ENCODE measurements at regions not wholly inside any gene's neighbourhood (a gene's known extent, or its start where the extent isn't known, plus 50 kb on each side); places are given as distances from the start of the nearest gene placed in this dataset.

GRCh38 chr16:61579195-61579594 lies 457.0 kb downstream of the CDH8 start:
- no peak for TF ChIP-seq TAF1 (IDR thresholded peaks at IDR 0.05; ENCODE audit: borderline replicate concordance, low read depth, low read length)
- no peak for TF ChIP-seq CTCF (IDR thresholded peaks at IDR 0.05)
- TF ChIP-seq FOXM1 (IDR thresholded peaks at IDR 0.05; ENCODE audit: low read depth) = no peak
- TF ChIP-seq RFX5 (IDR thresholded peaks at IDR 0.05; ENCODE audit: low read length) = no peak
- TF ChIP-seq RAD21 (IDR thresholded peaks at IDR 0.05; ENCODE audit: low read length) = no peak
- TF ChIP-seq EP300 (IDR thresholded peaks at IDR 0.05; ENCODE audit: borderline replicate concordance in 1 of 2, low read depth in 1 of 2, low read length in 1 of 2) = no peak
- TF ChIP-seq TEAD4 (IDR thresholded peaks at IDR 0.05; ENCODE audit: borderline replicate concordance, insufficient read depth) = no peak
- no peak for TF ChIP-seq REST (IDR thresholded peaks at IDR 0.05; ENCODE audit: low read depth, low read length)
- TF ChIP-seq SIN3A (IDR thresholded peaks at IDR 0.05; ENCODE audit: borderline replicate concordance, low read depth, low read length) = no peak
- TF ChIP-seq ZBTB33 (IDR thresholded peaks at IDR 0.05; ENCODE audit: borderline replicate concordance, low read depth) = no peak
- no peak for TF ChIP-seq EZH2phosphoT487 (IDR thresholded peaks at IDR 0.05; ENCODE audit: borderline replicate concordance, low read depth)
- TF ChIP-seq MXI1 (IDR thresholded peaks at IDR 0.05; ENCODE audit: low read depth, low read length) = no peak
- TF ChIP-seq TCF12 (IDR thresholded peaks at IDR 0.05) = no peak

Measured in SK-N-SH (cell line).